Brain microvascular endothelial cell (primary cell): ENCODE measurements at regions not wholly inside any gene's neighbourhood (a gene's known extent, or its start where the extent isn't known, plus 50 kb on each side); places are given as distances from the start of the nearest gene placed in this dataset.

ENCODE experiments used
- DNase-seq: peaks from one replicate; pipeline ENCODE4 v3.0.0-alpha.2; 2020
- H3K27ac ChIP-seq: fragments of 250-450 bp; sonication (Bioruptor Pico); 2 replicates; pipeline ENCODE4 v1.5.1; 2020; ENCODE audit warnings: mild to moderate bottlenecking, moderate library complexity
- H3K27me3 ChIP-seq: fragments of 250-450 bp; sonication (Bioruptor Pico); replicated peaks from 2 replicates; pipeline ENCODE4 v1.5.1; 2020; ENCODE audit warnings: mild to moderate bottlenecking
- H3K36me3 ChIP-seq: fragments of 250-450 bp; sonication (Bioruptor Pico); replicated peaks from 2 replicates; pipeline ENCODE4 v1.5.1; 2020; ENCODE audit warnings: mild to moderate bottlenecking
- H3K4me3 ChIP-seq: 2 replicates; pipeline ENCODE4 v1.5.1; 2011; ENCODE audit warnings: low read depth, mild to moderate bottlenecking, control low read depth, low read length, moderate library complexity
- CTCF ChIP-seq: IDR thresholded peaks from 2 replicates; pipeline ENCODE4 v1.5.1; 2011; ENCODE audit warnings: low read depth, mild to moderate bottlenecking, moderate library complexity, low read length, control low read depth, inconsistent platforms; ENCODE audit errors: missing control alignments
- in situ Hi-C: cut with HindIII; loops from 2 replicates; pipeline ENCODE4 v1.10.0; 2017; ENCODE audit warnings: low sequenced_read_pairs, low pct_ligation_motif_present

- Histone ChIP-seq H3K27me3 (no peaks in the 10 kb centered on the region), H3K36me3 (no peaks in the 10 kb centered on the region), H3K4me3 (no peak overlapping the region), H3K27ac (no peak overlapping the region)
- in situ Hi-C loops: no loop called here
- no peak for TF ChIP-seq CTCF
- DNase-seq: no peak
Observed at GRCh38 chr1:79887059-79887458, 880.5 kb upstream of the ADGRL4 start.

- H3K4me3 ChIP-seq: no peak overlapping the region
- H3K36me3 ChIP-seq: no peaks in the 10 kb centered on the region
- DNase-seq: no peak
- no peak for TF ChIP-seq CTCF
- H3K27me3 ChIP-seq: no peaks in the 10 kb centered on the region
- in situ Hi-C loops: no loop called here
- H3K27ac ChIP-seq: no peak overlapping the region
Observed at GRCh38 chr1:79885101-79885500, 878.6 kb upstream of the ADGRL4 start.

GRCh38 chr1:79877086-79877485 lies 870.6 kb upstream of the ADGRL4 start:
- no peak for DNase-seq
- in situ Hi-C loops: no loop called here
- Histone ChIP-seq H3K27me3 (no peaks in the 10 kb centered on the region), H3K27ac (no peak overlapping the region), H3K4me3 (no peak overlapping the region), H3K36me3 (no peaks in the 10 kb centered on the region)
- TF ChIP-seq CTCF: no peak

DNA sequence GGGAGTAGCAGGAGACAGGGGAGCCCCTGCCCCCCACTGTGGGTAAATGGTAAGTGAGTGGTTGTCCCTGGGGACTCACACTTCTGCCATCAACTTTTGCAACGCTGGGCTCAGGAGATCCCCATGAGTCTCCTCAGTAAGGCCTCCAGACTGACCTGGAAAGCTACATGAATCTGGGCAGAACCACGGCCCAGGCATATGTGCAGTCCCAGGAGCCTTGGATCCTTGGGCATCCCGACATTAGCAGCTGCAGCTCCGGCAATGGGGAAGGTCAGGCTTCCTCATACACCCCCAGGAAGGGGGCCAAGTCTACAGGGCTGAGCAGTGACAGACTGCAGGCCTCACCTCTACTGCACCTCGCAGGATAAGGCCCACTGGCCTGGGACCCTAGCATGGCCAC lies 868.7 kb upstream of the ADGRL4 start:
- Histone ChIP-seq H3K27me3 (no peaks in the 10 kb centered on the region), H3K27ac (no peak overlapping the region), H3K4me3 (no peak overlapping the region), H3K36me3 (no peaks in the 10 kb centered on the region)
- TF ChIP-seq CTCF: no peak
- in situ Hi-C loops: no loop called here
- DNase-seq: no peak

- Histone ChIP-seq H3K4me3 (no peak overlapping the region), H3K36me3 (no peaks in the 10 kb centered on the region), H3K27me3 (no peaks in the 10 kb centered on the region), H3K27ac (no peak overlapping the region)
- in situ Hi-C loops: no loop called here
- DNase-seq: no peak
- TF ChIP-seq CTCF: peak; percentile 46
Observed at GRCh38 chr1:79874289-79874688, 867.8 kb upstream of the ADGRL4 start.

DNA sequence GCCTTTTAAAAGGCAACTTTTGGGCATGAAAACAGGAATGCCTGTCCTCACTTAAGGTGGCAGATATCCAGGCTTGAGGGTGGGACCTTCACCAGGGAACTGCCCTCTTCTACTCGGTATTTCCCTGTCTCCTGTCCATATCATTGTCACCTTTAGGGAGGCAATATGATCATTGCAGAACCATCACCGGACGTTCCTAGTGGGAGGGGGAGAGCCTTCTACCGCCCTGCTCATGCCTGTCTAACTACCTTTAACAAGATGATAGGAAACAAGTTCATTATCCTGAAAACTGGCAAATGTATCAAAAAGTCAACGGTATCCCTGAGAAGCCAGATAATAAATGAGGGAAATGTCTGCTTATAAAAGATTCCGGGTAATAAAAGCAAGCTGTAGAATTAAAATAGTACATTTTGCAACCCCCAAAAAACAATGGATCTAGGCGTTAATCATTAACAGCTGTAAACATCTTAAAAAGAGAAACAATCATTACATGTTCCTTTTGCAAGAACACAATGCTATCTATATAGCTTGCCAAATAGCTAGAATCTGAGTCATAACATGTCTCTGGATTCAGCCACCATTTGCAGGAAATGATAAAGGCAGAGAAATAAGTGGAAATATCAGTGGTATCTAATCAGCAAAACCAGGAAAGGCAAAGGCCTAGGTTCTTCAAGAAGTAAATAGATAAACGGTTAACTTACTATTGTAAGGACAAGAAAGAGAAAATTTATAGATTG lies 852.9 kb upstream of the ADGRL4 start:
- Histone ChIP-seq H3K27ac (no peak overlapping the region), H3K4me3 (no peak overlapping the region), H3K27me3 (no peaks in the 10 kb centered on the region), H3K36me3 (no peaks in the 10 kb centered on the region)
- peak; percentile 32 for DNase-seq
- in situ Hi-C loops: no loop called here
- TF ChIP-seq CTCF: no peak
